IMR-90 (cell line): ENCODE measurements at regions not wholly inside any gene's neighbourhood (a gene's known extent, or its start where the extent isn't known, plus 50 kb on each side); places are given as distances from the start of the nearest gene placed in this dataset.

ENCODE experiments used
- ATAC-seq: fragments of 200-7000 bp; cut with Tn5 transposase; 2 replicates; pipeline ENCODE4 v1.9.1; 2020; ENCODE audit warnings: low read depth, mild to moderate bottlenecking, moderate library complexity
- BruUV-seq: library from RNA; stranded (reverse); fragments of 400-500 nt; replicated peaks from 2 replicates; lab custom pipeline; 2021; lab: Mats Ljungman, UMichigan
- CTCF ChIA-PET: fragments of 300-600 bp; formaldehyde crosslinking; extraction: SDS; loops from one replicate; lab custom pipeline; 2021; ENCODE audit warnings: antibody characterized with exemption; lab: Yijun Ruan, JAX
- POLR2A ChIA-PET: fragments of 300-600 bp; sonication (Branson Sonifier 250); formaldehyde crosslinking; loops from one replicate; lab custom pipeline; 2022; ENCODE audit warnings: antibody characterized with exemption; ENCODE audit not compliant: unreplicated experiment; lab: Charles Lee
- DNase-seq: peaks from one replicate; pipeline ENCODE4 v3.0.0; 2013
- H2AFZ ChIP-seq: replicated peaks from 2 replicates; pipeline ENCODE3; 2013; ENCODE audit warnings: low read length, mild to moderate bottlenecking; ENCODE audit not compliant: poor library complexity
- H2AK5ac ChIP-seq: 2 replicates; pipeline ENCODE4 v1.6.1; 2013; ENCODE audit warnings: low read depth, low read length, inconsistent platforms
- H2AK9ac ChIP-seq: replicated peaks from 2 replicates; pipeline ENCODE3; 2013; ENCODE audit warnings: mild to moderate bottlenecking, low read depth, low read length, moderate library complexity; ENCODE audit not compliant: poor library complexity
- H2BK120ac ChIP-seq: 2 replicates; pipeline ENCODE4 v1.6.1; 2013; ENCODE audit warnings: low read depth, low read length, inconsistent platforms
- H2BK15ac ChIP-seq: 3 replicates; pipeline ENCODE4 v1.6.1; 2013; ENCODE audit warnings: low read depth, low read length, inconsistent platforms
- H2BK20ac ChIP-seq: 2 replicates; pipeline ENCODE4 v1.6.1; 2013; ENCODE audit warnings: low read depth, mild to moderate bottlenecking, inconsistent platforms, low read length, moderate library complexity
- H2BK5ac ChIP-seq: 2 replicates; pipeline ENCODE4 v1.6.1; 2013; ENCODE audit warnings: mild to moderate bottlenecking, low read depth, low read length, inconsistent platforms; ENCODE audit not compliant: poor library complexity, severe bottlenecking
- H3K14ac ChIP-seq: replicated peaks from 2 replicates; pipeline ENCODE4 v1.6.1; 2013; ENCODE audit warnings: low read depth, low read length, inconsistent platforms
- H3K18ac ChIP-seq: 2 replicates; pipeline ENCODE4 v1.6.1; 2013; ENCODE audit warnings: low read depth, low read length, control low read depth
- H3K23ac ChIP-seq: 2 replicates; pipeline ENCODE4 v1.6.1; 2013; ENCODE audit warnings: low read depth, low read length, inconsistent platforms
- H3K27ac ChIP-seq: 2 replicates; pipeline ENCODE4 v1.5.1; 2013; ENCODE audit warnings: mild to moderate bottlenecking, control low read depth, low read length; ENCODE audit not compliant: insufficient read depth
- H3K27me3 ChIP-seq: 2 replicates; pipeline ENCODE4 v1.6.1; 2013; ENCODE audit warnings: low read length; ENCODE audit not compliant: control insufficient read depth, insufficient read depth
- H3K36me3 ChIP-seq: 2 replicates; pipeline ENCODE4 v1.6.1; 2013; ENCODE audit warnings: low read length, mixed read lengths; ENCODE audit not compliant: control insufficient read depth, insufficient read depth
- H3K4ac ChIP-seq: 2 replicates; pipeline ENCODE4 v1.6.1; 2013; ENCODE audit warnings: low read depth, low read length, inconsistent platforms
- H3K4me1 ChIP-seq: 2 replicates; pipeline ENCODE4 v1.6.1; 2013; ENCODE audit warnings: low read length, mixed read lengths; ENCODE audit not compliant: control insufficient read depth, insufficient read depth
- H3K4me2 ChIP-seq: 2 replicates; pipeline ENCODE4 v1.6.1; 2013; ENCODE audit warnings: low read depth, mild to moderate bottlenecking, control low read depth, low read length, moderate library complexity
- H3K4me3 ChIP-seq: 2 replicates; pipeline ENCODE4 v1.5.1; 2013; ENCODE audit warnings: low read depth, mild to moderate bottlenecking, control low read depth, low read length, moderate library complexity; ENCODE audit not compliant: insufficient read depth
- H3K56ac ChIP-seq: 2 replicates; pipeline ENCODE4 v1.6.1; 2013; ENCODE audit warnings: low read length, inconsistent platforms; ENCODE audit not compliant: insufficient read depth; ENCODE audit errors: extremely low read depth
- H3K79me1 ChIP-seq, 2 experiments: 2 replicates each; pipeline ENCODE4 v1.6.1; 2013; ENCODE audit warnings: low read length in 2 of 2, inconsistent platforms in 1 of 2, low read depth in 1 of 2
- H3K9ac ChIP-seq: 2 replicates; pipeline ENCODE4 v1.6.1; 2013; ENCODE audit warnings: low read depth, low read length, control low read depth
- H3K9me1 ChIP-seq: 2 replicates; pipeline ENCODE4 v1.6.1; 2013; ENCODE audit warnings: low read length, inconsistent platforms; ENCODE audit not compliant: insufficient read depth
- H3K9me3 ChIP-seq: 2 replicates; pipeline ENCODE4 v1.6.1; 2013; ENCODE audit warnings: low read length; ENCODE audit not compliant: control insufficient read depth, insufficient read depth
- H4K20me1 ChIP-seq: 2 replicates; pipeline ENCODE4 v1.6.1; 2013; ENCODE audit warnings: low read length, inconsistent platforms; ENCODE audit not compliant: insufficient read depth
- H4K5ac ChIP-seq: 2 replicates; pipeline ENCODE4 v1.6.1; 2013; ENCODE audit warnings: mild to moderate bottlenecking, low read depth, low read length, control low read depth
- H4K8ac ChIP-seq, 2 experiments: 2 replicates each; pipeline ENCODE4 v1.6.1; 2013; ENCODE audit warnings: low read depth in 2 of 2, low read length in 2 of 2, control low read depth in 1 of 2, inconsistent platforms in 1 of 2
- H4K91ac ChIP-seq: 2 replicates; pipeline ENCODE4 v1.6.1; 2013; ENCODE audit warnings: low read depth, low read length, inconsistent platforms; ENCODE audit not compliant: insufficient read depth
- BHLHE40 ChIP-seq: fragments of 150-350 bp; IDR thresholded peaks from 2 replicates; pipeline ENCODE4 v1.6.1; 2016; ENCODE audit warnings: mild to moderate bottlenecking, low read depth, low read length
- CHD1 ChIP-seq: IDR thresholded peaks from 2 replicates; pipeline ENCODE4 v1.6.1; 2012; ENCODE audit warnings: low read depth, low read length, improper control_type of control experiment
- NFE2L2 ChIP-seq: fragments of 150-350 bp; IDR thresholded peaks from 2 replicates; pipeline ENCODE4 v1.6.1; 2016; ENCODE audit warnings: low read depth, mild to moderate bottlenecking, low read length
- RCOR1 ChIP-seq: IDR thresholded peaks from 2 replicates; pipeline ENCODE4 v1.6.1; 2012; ENCODE audit warnings: mild to moderate bottlenecking, low read length, improper control_type of control experiment; ENCODE audit not compliant: insufficient replicate concordance
- WGBS, 2 experiments: methylation state at CpG; one replicate each; pipeline versions ENCODE4 v1.1.5 to v1.1.7; 2013; ENCODE audit warnings: missing lambda C conversion rate in 2 of 2; ENCODE audit not compliant: insufficient read length in 1 of 2; ENCODE audit errors: extremely low coverage in 2 of 2; 5-methylcytosine and 5-hydroxymethylcytosine counted together
- dilution Hi-C: fragments of 300-500 bp; cut with HindIII; formaldehyde crosslinking; loops from one replicate; pipeline ENCODE4 v1.14.3; 2018; ENCODE audit warnings: low sequenced_read_pairs; ENCODE audit not compliant: unreplicated experiment
- in situ Hi-C: fragments of 300-500 bp; cut with MboI; formaldehyde crosslinking; loops from 3 replicates; pipeline ENCODE4 v1.14.3; 2019; ENCODE audit warnings: low sequenced_read_pairs, inconsistent platforms, mixed read lengths
- intact Hi-C: fragments of 100-400 bp; cut with micrococcal nuclease; formaldehyde crosslinking; loops from 2 replicates; pipeline ENCODE4 v1.10.0; 2022

GRCh38 chr20:48266571-48266970, 481.3 kb upstream of the SULF2 start:
- peaks cover 3% of the 10 kb centered on the region; the same call in 1 of the 2 replicates for H3K27me3 ChIP-seq
- H3K36me3 ChIP-seq: no peaks in the 10 kb centered on the region
- TF ChIP-seq RCOR1 (no peak), NFE2L2 (no peak), BHLHE40 (no peak), CHD1 (no peak)

More at GRCh38 chr20:48266571-48266970, 481.3 kb upstream of the SULF2 start:
- Histone ChIP-seq H2AK5ac (no peak overlapping the region), H4K8ac (no peak overlapping the region), H4K5ac (no peak overlapping the region), H3K4me2 (no peak overlapping the region), H3K79me1 (no peaks in the 10 kb centered on the region), H3K4me1 (no peaks in the 10 kb centered on the region), H3K23ac (no peak overlapping the region), H3K9me1 (no peaks in the 10 kb centered on the region), H4K91ac (no peak overlapping the region), H3K9me3 (no peaks in the 10 kb centered on the region), H3K27ac (no peak overlapping the region), H2AFZ (no peak overlapping the region), H4K20me1 (no peaks in the 10 kb centered on the region), H2BK5ac (no peak overlapping the region), H3K14ac (no peak overlapping the region), H2BK20ac (no peak overlapping the region), H2BK15ac (no peak overlapping the region), H2BK120ac (no peak overlapping the region), H3K18ac (no peak overlapping the region), H3K4me3 (no peak overlapping the region), H2AK9ac (no peak overlapping the region), H3K56ac (no peak overlapping the region), H3K9ac (no peak overlapping the region), H3K4ac (no peak overlapping the region)
- ATAC-seq: no peak
- BruUV-seq: no TSS peak
- in situ Hi-C loops: no loop called here
- ChIA-PET POLR2A (no interaction called here), CTCF (no interaction called here)
- dilution Hi-C loops: no loop called here
- no peak for DNase-seq
- intact Hi-C loops: no loop called here
- 67% methylated on average over 1 of the region's 6 CpGs; no CpG with 5 or more reads in 1 of the 2 experiments for WGBS, 2 experiments
